Muscle layer of colon (tissue), 2 donors: ENCODE measurements at regions not wholly inside any gene's neighbourhood (a gene's known extent, or its start where the extent isn't known, plus 50 kb on each side); places are given as distances from the start of the nearest gene placed in this dataset.

Experiments used
- H3K27ac ChIP-seq: one replicate; pipeline ENCODE4 v1.7.0; 2013; ENCODE audit warnings: low read depth, mild to moderate bottlenecking, low read length, moderate library complexity
- H3K27me3 ChIP-seq, 2 donors: one replicate each; pipeline ENCODE4 v1.7.0; 2013; ENCODE audit warnings: low read length in 2 of 2, mild to moderate bottlenecking in 2 of 2; ENCODE audit not compliant: insufficient read depth in 2 of 2, control insufficient read depth in 1 of 2
- H3K36me3 ChIP-seq: one replicate; pipeline ENCODE4 v1.7.0; 2013; ENCODE audit warnings: mild to moderate bottlenecking, low read length; ENCODE audit not compliant: insufficient read depth
- H3K4me1 ChIP-seq: one replicate; pipeline ENCODE4 v1.7.0; 2013; ENCODE audit warnings: mild to moderate bottlenecking, low read length; ENCODE audit not compliant: insufficient read depth
- H3K4me3 ChIP-seq, 2 donors: one replicate each; pipeline ENCODE4 v1.7.0; 2013; ENCODE audit warnings: low read length in 2 of 2, low read depth in 1 of 2, mild to moderate bottlenecking in 1 of 2, moderate library complexity in 1 of 2
- H3K9ac ChIP-seq: one replicate; pipeline ENCODE4 v1.7.0; 2013; ENCODE audit warnings: low read length
- H3K9me3 ChIP-seq: one replicate; pipeline ENCODE4 v1.7.0; 2013; ENCODE audit warnings: mild to moderate bottlenecking, low read length
- donor health status: abdominal sarcoma.
- donor health status: Adenocarcinoma of cecum.

DNA sequence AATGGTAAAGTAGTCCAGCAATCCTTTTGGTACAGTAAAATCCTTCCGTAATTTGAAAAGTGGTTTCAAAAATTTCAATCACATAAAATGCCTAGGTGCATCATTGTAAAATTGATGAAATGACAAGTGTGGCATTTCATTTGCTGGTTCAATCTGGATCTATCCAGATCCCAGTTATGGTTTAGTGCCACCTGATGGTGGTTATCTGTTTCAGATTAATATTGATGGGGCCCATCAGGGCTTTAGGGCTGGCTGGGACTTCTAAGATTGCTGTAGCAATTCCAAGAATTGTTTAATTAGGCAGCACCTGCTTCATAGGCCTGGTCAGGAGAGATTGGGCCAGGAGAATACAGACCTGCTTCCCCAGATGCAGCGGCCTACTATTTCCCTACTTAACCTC lies 55.5 kb upstream of the PIK3C3 start:
- H3K4me3 ChIP-seq: no peak overlapping the region
- no peaks in the 10 kb centered on the region for H3K9me3 ChIP-seq
- H3K36me3 ChIP-seq: no peaks in the 10 kb centered on the region
- no peak overlapping the region for H3K27ac ChIP-seq
- H3K27me3 ChIP-seq: no peaks in the 10 kb centered on the region
- no peaks in the 10 kb centered on the region for H3K4me1 ChIP-seq
- no peak overlapping the region for H3K9ac ChIP-seq

DNA sequence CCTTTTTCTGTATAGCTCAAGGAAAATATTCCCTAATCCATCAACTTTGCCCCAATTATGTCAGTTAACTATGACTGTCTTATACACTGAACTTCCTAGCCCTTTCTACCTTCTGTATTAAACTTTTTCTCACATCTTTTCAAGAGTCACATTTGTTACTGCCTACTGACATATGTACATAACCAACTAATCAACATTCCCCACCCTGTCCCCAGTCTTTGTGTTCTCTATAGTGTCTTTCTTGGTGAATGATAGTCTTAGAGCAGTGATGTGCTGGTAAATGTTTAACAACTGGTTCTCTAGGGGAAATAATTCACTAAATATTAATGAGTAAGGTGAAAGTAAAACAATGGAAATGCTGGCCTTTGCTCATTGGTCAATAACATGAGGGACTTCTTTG lies 61.6 kb upstream of the PIK3C3 start:
- H3K4me1 ChIP-seq: no peaks in the 10 kb centered on the region
- no peaks in the 10 kb centered on the region for H3K9me3 ChIP-seq
- H3K27me3 ChIP-seq: no peaks in the 10 kb centered on the region
- no peak overlapping the region for H3K4me3 ChIP-seq
- no peak overlapping the region for H3K27ac ChIP-seq
- H3K36me3 ChIP-seq: no peaks in the 10 kb centered on the region
- H3K9ac ChIP-seq: no peak overlapping the region

DNA sequence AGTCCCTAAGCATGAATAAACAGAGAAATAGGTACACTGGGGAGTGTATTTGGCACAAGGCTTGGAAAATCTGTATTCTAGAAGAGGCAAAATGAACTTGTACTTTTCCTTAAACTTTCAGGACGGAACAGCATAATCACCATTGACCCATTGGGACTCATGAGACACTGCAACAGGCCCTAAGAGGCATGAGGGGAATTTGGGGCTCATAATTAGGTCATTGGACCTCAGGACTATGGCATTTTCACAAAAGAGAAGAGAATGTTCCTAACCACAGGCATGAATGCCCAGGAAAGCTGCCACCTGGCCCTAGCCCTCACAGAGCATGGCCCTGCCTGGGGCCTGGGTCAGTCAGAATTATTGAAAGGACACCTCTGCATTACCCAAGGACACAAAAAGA lies 67.9 kb upstream of the PIK3C3 start:
- no peak overlapping the region for H3K27ac ChIP-seq
- no peaks in the 10 kb centered on the region for H3K27me3 ChIP-seq
- H3K36me3 ChIP-seq: no peaks in the 10 kb centered on the region
- H3K9ac ChIP-seq: no peak overlapping the region
- H3K4me1 ChIP-seq: no peaks in the 10 kb centered on the region
- no peak overlapping the region for H3K4me3 ChIP-seq
- no peaks in the 10 kb centered on the region for H3K9me3 ChIP-seq

DNA sequence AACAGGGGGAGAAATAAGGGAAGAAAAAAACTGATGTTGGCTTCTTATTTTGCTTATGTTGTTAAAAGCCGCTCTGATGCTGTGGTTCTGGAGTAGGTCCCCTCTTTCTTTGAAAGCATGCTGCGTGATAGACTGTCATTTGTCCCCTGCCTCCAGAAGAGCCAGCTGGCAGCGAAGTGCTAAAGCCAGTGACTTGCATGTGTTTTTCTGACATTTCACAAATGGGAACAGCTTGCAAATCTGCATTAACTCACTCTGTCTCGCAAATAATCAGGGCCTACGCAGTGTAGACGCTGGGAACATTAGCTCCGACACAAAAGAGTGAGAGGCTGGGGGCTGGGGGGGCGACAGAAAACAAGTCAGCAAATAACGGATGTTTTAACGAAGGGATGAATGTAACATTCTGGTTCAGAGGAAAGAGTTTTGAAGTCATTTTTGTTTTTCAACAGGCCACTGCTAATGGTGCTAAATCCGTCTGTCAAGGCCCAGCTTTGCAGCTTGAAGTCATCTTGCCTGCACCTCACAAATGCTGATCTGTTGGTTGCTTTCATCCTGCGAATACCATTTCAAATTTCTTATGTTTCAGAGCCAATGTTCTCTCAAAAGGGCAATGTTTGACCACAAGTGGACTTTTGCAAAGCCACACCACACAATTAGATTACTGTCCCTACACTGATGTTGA lies 68.8 kb upstream of the PIK3C3 start:
- no peaks in the 10 kb centered on the region for H3K4me1 ChIP-seq
- H3K4me3 ChIP-seq: no peak overlapping the region
- no peak overlapping the region for H3K27ac ChIP-seq
- no peaks in the 10 kb centered on the region for H3K9me3 ChIP-seq
- no peaks in the 10 kb centered on the region for H3K27me3 ChIP-seq
- H3K9ac ChIP-seq: no peak overlapping the region
- no peaks in the 10 kb centered on the region for H3K36me3 ChIP-seq

DNA sequence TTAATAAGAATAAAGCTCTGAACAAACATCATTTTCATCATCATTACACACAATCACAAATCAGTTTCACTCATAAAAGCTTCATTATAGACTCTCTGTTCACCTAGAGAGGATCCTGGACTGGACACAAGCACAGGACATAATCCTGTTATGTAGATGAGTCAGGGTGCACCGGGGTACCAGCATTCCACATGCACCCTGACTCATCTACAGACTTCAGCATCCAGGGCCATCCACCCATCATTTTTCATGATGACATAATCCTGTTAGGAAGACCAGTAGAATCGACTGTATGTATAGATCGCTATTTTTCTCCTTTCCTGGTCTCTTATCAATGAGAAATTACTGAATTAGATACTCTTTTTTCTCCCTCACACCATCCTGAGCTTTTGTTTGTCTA lies 73.7 kb upstream of the PIK3C3 start:
- H3K27me3 ChIP-seq: no peaks in the 10 kb centered on the region
- H3K9ac ChIP-seq: no peak overlapping the region
- no peaks in the 10 kb centered on the region for H3K36me3 ChIP-seq
- no peak overlapping the region for H3K27ac ChIP-seq
- no peaks in the 10 kb centered on the region for H3K4me1 ChIP-seq
- no peaks in the 10 kb centered on the region for H3K9me3 ChIP-seq
- no peak overlapping the region for H3K4me3 ChIP-seq

DNA sequence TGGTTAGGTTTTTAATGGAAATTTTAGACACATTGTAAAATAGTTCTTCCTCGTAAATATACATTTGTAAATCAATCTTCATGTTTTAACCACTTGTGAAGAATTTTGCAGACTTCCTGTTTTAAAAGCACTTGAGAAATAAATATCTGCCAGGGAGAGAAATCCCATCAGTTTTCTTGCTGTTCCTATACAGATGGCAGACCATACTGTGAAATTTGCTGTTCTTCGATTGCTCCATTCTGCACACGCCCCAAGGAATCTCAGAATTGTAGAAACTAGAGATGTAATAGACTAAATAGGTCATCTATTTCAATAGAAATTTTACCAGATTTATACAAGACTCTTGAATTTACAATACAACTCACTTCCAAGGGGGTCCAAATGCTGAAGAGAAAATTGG lies 75.8 kb upstream of the PIK3C3 start:
- H3K9ac ChIP-seq: no peak overlapping the region
- no peaks in the 10 kb centered on the region for H3K36me3 ChIP-seq
- no peak overlapping the region for H3K27ac ChIP-seq
- no peak overlapping the region for H3K4me3 ChIP-seq
- no peaks in the 10 kb centered on the region for H3K9me3 ChIP-seq
- H3K27me3 ChIP-seq: no peaks in the 10 kb centered on the region
- H3K4me1 ChIP-seq: no peaks in the 10 kb centered on the region

DNA sequence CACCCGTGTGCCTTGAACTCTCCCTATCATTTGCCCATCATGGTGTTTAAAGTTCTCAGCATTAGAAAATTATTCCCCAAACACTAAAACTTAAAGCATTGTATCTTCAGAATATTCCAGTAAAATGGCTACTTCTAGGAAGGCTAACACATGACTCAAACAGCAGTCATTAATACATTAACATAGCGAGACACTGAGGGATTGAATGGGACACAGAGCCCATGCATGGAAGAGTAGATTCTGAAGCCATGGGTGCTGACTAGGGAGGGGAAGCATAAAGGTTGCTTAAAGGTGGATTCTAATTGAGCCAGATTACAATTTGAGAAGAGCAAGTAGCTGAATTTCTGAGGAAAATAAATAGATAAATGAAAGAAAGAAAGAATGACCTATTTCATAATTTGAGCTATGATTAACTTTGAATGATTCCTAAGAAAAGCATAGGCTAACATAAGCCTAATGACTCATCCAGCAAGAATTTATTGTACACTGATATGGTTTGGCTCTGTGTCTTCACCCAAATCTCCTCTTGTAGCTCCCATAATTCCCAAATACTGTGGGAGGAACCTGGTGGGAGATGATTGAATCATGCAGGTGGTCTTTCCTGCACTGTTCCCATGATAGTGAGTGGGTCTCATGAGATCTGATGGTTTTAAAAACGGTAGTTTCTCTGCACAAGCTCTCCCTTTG lies 79.8 kb upstream of the PIK3C3 start:
- Histone ChIP-seq H3K9ac (no peak overlapping the region), H3K27ac (no peak overlapping the region), H3K36me3 (no peaks in the 10 kb centered on the region), H3K27me3 (no peaks in the 10 kb centered on the region), H3K4me1 (no peaks in the 10 kb centered on the region), H3K4me3 (no peak overlapping the region), H3K9me3 (no peaks in the 10 kb centered on the region)

DNA sequence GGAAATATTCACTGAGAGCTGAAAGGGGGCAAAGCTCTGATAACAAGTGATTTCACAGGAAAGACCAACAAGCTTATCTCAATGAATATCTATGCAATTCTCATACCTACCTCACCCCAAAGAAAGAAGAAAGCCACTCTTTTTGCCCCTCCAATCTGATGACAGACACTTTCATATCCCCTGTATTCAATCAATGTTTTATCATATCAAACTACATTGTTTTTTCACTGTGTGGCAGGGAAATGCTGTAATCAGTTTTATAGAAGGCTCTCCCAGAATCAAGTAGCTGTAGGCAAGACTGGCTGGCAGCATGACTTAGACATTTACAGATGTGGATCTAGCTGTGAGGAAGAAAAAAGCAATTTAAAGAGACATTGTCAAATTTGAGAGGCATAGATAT lies 81.3 kb upstream of the PIK3C3 start:
- H3K9ac ChIP-seq: no peak overlapping the region
- no peak overlapping the region for H3K4me3 ChIP-seq
- no peaks in the 10 kb centered on the region for H3K36me3 ChIP-seq
- H3K9me3 ChIP-seq: no peaks in the 10 kb centered on the region
- no peaks in the 10 kb centered on the region for H3K27me3 ChIP-seq
- H3K4me1 ChIP-seq: no peaks in the 10 kb centered on the region
- H3K27ac ChIP-seq: no peak overlapping the region

DNA sequence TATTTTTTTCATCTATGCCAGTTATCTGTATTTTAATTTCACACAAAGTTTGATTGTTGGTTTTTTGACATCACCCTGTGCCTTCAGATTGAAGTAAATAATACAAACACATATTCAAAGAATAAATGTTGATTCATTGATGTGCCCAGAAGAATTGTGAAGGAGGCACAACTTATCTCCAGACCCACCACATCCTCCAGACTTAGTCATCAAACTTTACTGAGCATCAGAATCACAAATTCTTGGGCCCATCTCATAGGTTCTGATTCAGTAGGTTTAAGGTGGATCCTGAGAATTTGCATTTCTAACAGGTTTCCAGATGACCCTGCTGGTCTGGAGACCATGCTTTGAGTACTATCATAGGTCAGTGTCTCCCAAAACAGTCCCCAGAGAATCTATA lies 82.8 kb upstream of the PIK3C3 start:
- Histone ChIP-seq H3K36me3 (no peaks in the 10 kb centered on the region), H3K27ac (no peak overlapping the region), H3K27me3 (no peaks in the 10 kb centered on the region), H3K4me3 (no peak overlapping the region), H3K4me1 (no peaks in the 10 kb centered on the region), H3K9ac (no peak overlapping the region), H3K9me3 (no peaks in the 10 kb centered on the region)

DNA sequence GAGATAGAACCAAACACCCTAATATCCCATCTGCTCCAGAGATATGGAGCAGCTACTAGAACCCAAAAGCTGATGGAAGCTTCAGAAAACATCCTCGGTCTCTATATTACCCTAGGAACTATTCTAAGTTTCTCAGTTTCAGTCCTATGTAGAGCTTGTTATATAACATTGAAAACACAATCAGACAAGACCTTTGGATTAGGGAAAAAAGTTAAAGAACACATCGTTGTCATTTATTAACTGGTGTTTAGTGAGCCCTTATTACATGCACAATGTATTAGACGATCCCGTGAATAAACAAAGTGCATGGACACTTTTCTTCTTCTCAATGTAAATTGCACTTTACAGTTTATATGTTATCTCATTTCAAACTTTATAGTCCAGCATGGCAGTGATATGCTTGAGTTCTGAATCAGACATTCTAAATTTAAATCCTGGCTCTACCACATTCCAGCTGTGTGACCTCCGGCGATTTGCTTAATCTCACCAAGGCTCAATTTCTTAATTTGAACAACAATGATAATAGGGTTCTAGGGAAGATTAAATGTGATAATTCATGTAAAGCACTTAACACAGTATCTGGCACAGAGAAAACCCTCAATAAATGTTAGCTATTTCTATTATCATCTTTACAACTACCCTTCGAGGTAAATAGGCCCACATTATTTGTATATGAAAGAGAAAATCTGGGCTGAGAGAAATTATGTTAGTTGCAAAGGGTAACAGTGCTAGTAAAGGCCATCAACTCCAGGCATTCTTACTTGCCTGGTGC lies 83.6 kb upstream of the PIK3C3 start:
- Histone ChIP-seq H3K27me3 (no peaks in the 10 kb centered on the region), H3K9me3 (no peaks in the 10 kb centered on the region)

DNA sequence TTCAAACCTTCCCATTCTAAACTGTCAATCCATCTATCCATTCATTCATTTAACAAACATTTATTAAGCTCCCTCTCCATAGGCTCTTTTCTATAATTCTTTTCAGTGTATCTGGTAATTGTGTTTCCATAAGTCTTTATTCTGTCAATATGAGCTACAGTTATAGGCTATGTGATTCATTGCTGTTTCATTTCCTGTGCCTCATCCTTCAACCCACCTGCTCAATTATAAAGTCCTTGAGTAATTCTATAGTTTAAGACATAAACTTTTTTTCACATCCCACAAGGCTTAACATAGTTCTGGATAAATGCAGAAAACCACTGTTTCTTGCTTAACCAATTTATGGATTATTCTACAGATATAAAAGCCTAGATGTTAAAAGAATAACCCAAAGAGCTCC lies 84.2 kb upstream of the PIK3C3 start:
- H3K36me3 ChIP-seq: no peaks in the 10 kb centered on the region
- no peaks in the 10 kb centered on the region for H3K27me3 ChIP-seq
- no peaks in the 10 kb centered on the region for H3K9me3 ChIP-seq
- H3K27ac ChIP-seq: no peak overlapping the region
- H3K4me3 ChIP-seq: no peak overlapping the region
- no peaks in the 10 kb centered on the region for H3K4me1 ChIP-seq
- H3K9ac ChIP-seq: no peak overlapping the region

More for the DNA sequence above, 83.6 kb upstream of the PIK3C3 start:
- H3K27ac ChIP-seq: no peak overlapping the region
- no peak overlapping the region for H3K9ac ChIP-seq
- H3K36me3 ChIP-seq: no peaks in the 10 kb centered on the region
- no peaks in the 10 kb centered on the region for H3K4me1 ChIP-seq
- no peak overlapping the region for H3K4me3 ChIP-seq
